Peyer's patch (tissue), 4 donors: ENCODE measurements at regions not wholly inside any gene's neighbourhood (a gene's known extent, or its start where the extent isn't known, plus 50 kb on each side); places are given as distances from the start of the nearest gene placed in this dataset.

Experiments
- POLR2A ChIP-seq, 2 donors: fragments of 450-650 bp; IDR thresholded peaks; one replicate each; pipeline ENCODE4 v1.5.1; 2017; ENCODE audit warnings: antibody characterized with exemption in 2 of 2, mild to moderate bottlenecking in 2 of 2, moderate library complexity in 2 of 2
- TF ChIP-seq, protein P1 (sequence below), 6 experiments: fragments of 450-650 bp in 4 of 6; fragments of 200-600 bp in 2 of 6; sonication (generic) in 1 of 6; IDR thresholded peaks; one replicate each; pipeline ENCODE4 v1.5.1; 2017 to 2019; ENCODE audit warnings: antibody characterized with exemption in 6 of 6, mild to moderate bottlenecking in 3 of 6, moderate library complexity in 1 of 6

DNA sequence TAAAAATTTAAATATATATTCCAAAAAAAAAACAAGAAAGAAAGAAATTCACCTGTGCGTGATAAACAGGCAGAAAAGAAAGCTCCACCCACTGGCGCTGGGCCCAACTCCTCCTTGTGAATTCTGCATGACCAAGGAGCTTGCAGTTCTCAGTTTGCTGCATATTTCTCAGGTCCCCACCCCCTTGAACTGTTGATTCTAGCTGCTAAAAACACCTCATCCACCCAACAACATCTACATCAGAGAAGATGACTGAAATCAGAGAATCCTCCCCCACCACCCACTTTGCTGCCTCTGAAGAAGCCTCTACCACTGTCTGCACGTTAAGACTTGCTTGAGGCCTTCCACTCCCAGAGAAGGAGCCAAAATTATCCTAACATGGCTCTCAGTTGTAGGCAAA lies 104.8 kb downstream of the RGS2 start:
- TF ChIP-seq, protein P1, sequence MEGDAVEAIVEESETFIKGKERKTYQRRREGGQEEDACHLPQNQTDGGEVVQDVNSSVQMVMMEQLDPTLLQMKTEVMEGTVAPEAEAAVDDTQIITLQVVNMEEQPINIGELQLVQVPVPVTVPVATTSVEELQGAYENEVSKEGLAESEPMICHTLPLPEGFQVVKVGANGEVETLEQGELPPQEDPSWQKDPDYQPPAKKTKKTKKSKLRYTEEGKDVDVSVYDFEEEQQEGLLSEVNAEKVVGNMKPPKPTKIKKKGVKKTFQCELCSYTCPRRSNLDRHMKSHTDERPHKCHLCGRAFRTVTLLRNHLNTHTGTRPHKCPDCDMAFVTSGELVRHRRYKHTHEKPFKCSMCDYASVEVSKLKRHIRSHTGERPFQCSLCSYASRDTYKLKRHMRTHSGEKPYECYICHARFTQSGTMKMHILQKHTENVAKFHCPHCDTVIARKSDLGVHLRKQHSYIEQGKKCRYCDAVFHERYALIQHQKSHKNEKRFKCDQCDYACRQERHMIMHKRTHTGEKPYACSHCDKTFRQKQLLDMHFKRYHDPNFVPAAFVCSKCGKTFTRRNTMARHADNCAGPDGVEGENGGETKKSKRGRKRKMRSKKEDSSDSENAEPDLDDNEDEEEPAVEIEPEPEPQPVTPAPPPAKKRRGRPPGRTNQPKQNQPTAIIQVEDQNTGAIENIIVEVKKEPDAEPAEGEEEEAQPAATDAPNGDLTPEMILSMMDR (IDR thresholded peaks at IDR 0.05), result no peak
- TF ChIP-seq POLR2A (IDR thresholded peaks at IDR 0.05), result no peak
